HS-27A (cell line): ENCODE measurements at regions not wholly inside any gene's neighbourhood (a gene's known extent, or its start where the extent isn't known, plus 50 kb on each side); places are given as distances from the start of the nearest gene placed in this dataset.
"Not testable (repeated sequence)": the region's sequence is repeated elsewhere in the genome, so short reads cannot be mapped to it uniquely, and the experiment has no call there.

Experiments used
- DNase-seq: peaks from one replicate; pipeline ENCODE4 v3.0.0-alpha.2; 2012; ENCODE audit warnings: low read depth, missing footprints

DNA sequence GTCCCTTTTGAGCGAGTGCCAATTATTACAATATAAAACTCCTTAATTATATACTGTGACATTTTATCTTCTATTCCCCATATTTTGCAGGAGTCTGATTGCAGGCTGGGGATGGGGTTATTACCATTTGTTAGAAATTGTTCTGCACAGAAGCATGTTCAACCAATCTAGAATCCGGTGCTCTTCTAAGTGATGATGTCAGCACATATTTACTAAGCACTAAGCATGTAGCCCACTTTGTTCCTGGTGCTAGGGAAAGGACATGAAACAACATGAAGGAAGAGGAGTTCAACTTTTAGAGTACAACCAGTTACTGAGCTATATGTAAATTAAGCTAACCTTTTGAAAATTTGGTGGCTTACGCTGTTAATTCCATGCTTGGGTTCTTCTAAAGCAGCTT is 52.8 kb upstream of the IL1RAPL2 start:
- DNase-seq: no peak

GRCh38 chrX:104510801-104511200 is 55.2 kb upstream of the IL1RAPL2 start:
- no peak for DNase-seq

GRCh38 chrX:104502460-104502859 is 63.5 kb upstream of the IL1RAPL2 start:
- DNase-seq: no peak

DNA sequence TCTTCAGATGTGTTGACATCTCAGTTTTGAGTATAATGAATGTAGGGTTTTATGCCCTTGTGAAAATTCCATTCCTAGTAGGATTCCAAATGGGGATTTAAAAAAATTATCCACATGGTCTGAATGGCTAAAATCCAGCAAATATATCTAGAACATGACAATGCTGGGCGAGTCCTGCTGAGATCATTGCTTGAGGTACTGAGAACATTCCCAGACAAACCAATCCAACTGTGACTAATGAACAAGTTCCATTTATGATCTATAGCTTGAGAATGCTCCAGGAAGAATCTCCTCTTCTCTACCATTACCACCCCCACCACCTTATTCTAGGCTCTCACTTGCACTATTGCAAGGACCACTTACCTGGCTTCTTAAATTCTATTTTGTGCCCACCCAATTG is 77.2 kb upstream of the IL1RAPL2 start:
- no peak for DNase-seq

GRCh38 chrX:104486691-104487090 is 79.3 kb upstream of the IL1RAPL2 start:
- DNase-seq: no peak

DNA sequence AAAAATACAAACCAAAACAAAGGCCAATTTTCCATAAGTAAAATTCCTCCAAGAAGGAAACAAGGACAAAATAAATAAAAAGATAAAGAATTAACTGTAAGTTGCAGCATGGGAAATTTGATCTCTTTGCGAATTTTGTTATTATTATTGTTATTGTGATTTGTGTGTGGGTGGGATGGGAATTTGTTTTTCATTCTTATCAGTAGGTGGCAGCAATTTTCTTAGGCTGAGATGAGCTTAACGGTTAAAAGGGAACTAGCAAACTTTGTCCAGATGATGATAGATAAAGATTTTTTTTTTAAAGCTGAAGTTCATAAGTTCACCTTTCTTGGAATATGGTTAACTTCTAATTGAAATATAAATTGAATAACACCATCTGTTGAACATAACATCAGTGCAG is 83.2 kb upstream of the IL1RAPL2 start:
- no peak for DNase-seq

- no peak for DNase-seq
These were observed 96.2 kb upstream of the IL1RAPL2 start for GRCh38 chrX:104469771-104470170.

DNA sequence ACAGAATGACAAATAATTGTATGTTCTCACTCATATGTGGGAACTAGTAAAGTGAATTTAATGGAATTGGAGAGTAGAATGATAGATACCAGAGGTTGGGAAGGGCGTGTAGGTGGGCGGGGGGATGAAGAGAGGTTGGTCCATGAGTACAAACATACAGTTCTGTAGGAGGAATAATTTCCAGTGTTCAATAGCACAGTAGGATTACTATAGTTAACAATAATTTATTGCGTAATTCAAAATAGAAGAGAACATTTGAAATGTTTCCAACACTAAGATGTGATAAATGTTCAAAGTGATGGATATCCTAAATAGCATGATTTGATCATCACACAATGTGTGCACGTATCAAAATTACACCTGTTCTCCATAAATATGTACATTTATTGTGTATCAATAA is 106.2 kb upstream of the IL1RAPL2 start:
- DNase-seq: no peak

- not testable (repeated sequence) for DNase-seq
These were observed 108.9 kb upstream of the IL1RAPL2 start for GRCh38 chrX:104457130-104457529.

GRCh38 chrX:104450316-104450715 is 115.7 kb upstream of the IL1RAPL2 start:
- no peak for DNase-seq

- DNase-seq: no peak
These were observed 120.4 kb upstream of the IL1RAPL2 start for GRCh38 chrX:104445591-104445990.

DNA sequence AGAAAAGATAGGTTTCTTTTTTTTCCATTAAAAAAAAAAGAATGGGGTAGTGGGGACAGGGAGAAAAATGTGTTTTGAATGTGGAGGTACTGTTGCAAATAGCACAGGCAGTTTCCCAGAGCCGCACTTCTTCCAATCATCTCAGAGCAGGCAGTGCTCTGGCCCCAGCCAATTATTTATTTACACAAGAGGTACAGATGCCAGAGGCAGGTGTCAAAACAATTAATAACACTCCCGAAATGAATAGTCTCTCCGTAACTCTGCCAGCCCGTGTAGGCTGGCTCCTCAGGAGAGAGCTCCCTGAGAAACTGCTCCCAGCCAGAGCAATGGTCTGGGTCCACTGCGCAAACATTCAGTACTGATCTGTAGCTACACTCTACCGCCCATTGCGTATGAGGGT is 130.8 kb upstream of the IL1RAPL2 start:
- no peak for DNase-seq

- no peak for DNase-seq
These were observed 133.7 kb upstream of the IL1RAPL2 start for GRCh38 chrX:104432321-104432720.

- DNase-seq: no peak
These were observed 135.3 kb upstream of the IL1RAPL2 start for GRCh38 chrX:104430742-104431119.

DNA sequence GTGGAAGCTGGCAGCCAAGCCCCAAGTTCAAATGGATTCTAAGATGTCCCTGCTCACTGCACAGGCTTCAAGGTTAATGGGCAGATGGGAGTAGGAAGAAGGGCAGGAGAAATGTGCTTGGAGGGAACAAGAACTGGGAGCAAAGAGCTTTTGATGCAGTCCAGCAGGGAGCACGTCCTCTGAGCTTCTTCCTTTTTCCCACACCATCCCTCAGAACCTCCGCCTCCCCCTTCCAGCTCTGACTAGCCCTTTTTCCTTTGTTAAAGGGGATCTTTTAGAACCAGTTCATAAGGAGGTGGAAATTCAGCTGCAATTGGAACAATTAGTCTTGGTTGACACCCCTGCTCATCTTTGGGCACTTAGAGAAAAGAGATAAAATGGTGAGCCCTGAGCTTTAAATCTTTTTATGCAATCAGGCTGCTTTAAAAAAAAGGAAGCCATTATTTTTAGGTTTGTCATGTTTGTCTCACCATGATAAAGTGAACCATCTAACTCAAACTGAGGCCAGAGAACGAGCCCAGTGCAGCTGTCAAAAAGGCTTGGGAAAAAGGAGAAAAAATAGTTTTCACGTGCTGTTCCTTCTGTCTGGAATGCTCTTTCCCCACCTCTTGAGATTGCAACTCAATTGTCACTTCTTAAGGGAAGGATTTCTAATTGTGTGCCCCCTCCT is 135.8 kb upstream of the IL1RAPL2 start:
- no peak for DNase-seq

- DNase-seq: no peak
These were observed 137.8 kb upstream of the IL1RAPL2 start for GRCh38 chrX:104428231-104428630.

DNA sequence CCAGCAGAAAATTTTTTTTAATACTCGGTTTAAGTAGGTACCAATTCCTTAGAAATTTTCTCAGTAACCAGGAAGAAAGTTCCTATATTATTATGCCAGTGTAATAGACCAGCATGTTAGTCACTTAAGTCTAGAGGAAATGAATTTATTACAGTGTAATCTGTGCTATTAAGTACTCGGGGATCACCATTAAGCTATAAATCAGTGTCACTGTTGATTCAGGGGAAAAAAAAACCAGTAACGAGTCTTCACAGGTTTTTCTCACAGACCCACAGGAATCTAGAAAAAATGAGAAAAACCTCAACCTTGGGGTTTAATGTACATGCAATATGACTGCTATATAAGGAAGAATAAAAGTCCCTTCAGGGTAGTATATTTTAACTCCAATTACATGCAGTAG is 138.3 kb upstream of the IL1RAPL2 start:
- no peak for DNase-seq

- no peak for DNase-seq
These were observed 138.9 kb upstream of the IL1RAPL2 start for GRCh38 chrX:104427073-104427472.

- no peak for DNase-seq
These were observed 145.1 kb upstream of the IL1RAPL2 start for GRCh38 chrX:104420907-104421306.

- DNase-seq: no peak
These were observed 146.1 kb upstream of the IL1RAPL2 start for GRCh38 chrX:104419926-104420325.

- DNase-seq: peak; percentile 26
These were observed 146.8 kb upstream of the IL1RAPL2 start for GRCh38 chrX:104419211-104419610.

DNA sequence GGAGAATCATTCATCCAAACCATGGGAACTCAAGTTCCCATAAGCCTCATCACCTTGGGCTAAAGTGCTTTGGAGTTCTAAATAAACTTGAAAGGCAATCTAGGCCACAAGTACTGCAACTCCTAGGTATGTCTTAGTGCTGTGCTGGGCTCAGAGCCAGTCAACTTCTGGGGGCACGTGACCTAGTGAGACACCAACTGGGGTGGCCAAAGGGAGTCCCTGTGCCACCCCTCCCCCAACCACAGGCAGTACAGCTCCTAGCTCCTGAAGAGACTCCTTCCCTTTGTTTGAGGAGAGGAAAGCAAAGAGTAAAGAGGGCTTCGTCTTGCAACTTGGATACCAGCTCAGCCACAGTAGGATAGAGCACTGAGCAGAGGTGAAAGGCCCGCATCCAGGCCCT is 154.2 kb upstream of the IL1RAPL2 start:
- no peak for DNase-seq

DNA sequence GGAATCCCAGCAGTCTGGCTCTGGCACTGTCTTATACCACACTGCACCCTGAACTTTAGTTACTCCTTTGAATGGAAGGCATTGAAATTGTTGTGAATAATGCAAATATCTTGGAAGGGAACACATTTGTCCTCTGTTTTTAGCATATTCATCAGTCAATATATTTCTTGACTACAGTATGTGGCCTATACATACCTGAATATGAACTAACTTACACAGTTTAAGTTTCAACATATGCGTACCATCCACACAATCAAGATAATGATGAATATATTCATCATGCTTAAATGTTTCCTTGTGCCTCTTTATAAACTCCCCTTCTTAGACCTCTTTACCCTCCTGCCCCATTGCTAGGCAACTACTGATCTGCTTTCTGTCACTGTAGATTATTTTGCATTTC is 145.7 kb upstream of the ESX1 start:
- DNase-seq: no peak

DNA sequence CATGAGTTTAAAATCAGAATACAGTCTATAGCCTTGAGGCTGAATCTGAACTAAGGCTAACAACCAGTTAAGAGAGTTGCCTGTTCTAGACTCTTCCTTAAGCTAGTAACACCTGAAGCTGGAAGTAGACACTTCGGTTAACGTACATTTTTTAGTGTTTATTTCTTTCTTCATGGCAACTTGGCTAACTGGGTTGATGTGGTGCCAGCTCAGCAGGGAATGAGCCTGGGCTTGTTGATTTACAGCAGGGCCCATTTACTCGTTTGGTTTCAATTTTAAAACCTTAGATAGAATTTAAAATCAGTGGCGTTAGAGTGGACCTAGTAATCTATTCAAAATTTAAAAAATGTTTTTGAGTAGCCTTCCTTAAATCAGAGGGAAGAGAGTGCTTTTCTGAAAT is 137.6 kb upstream of the ESX1 start:
- no peak for DNase-seq

GRCh38 chrX:104391906-104392305 is 137.2 kb upstream of the ESX1 start:
- no peak for DNase-seq
